Trophoblast cell (in vitro differentiated cells and primary cell): ENCODE measurements at regions not wholly inside any gene's neighbourhood (a gene's known extent, or its start where the extent isn't known, plus 50 kb on each side); places are given as distances from the start of the nearest gene placed in this dataset.

Source experiments
- DNase-seq, 2 donors: peaks; one replicate each; pipeline ENCODE4 v3.0.0-alpha.2; 2016
- H2AFZ ChIP-seq: 2 replicates; pipeline ENCODE4 v1.6.1; 2013; ENCODE audit warnings: low read length, moderate library complexity, mild to moderate bottlenecking; ENCODE audit not compliant: insufficient read depth, poor library complexity
- H2AK5ac ChIP-seq: 2 replicates; pipeline ENCODE4 v1.6.1; 2013; ENCODE audit warnings: mild to moderate bottlenecking, low read length
- H2BK120ac ChIP-seq: 2 replicates; pipeline ENCODE4 v1.6.1; 2013; ENCODE audit warnings: low read length, mild to moderate bottlenecking, moderate library complexity; ENCODE audit not compliant: insufficient read depth, poor library complexity
- H2BK12ac ChIP-seq: 2 replicates; pipeline ENCODE4 v1.6.1; 2013; ENCODE audit warnings: mild to moderate bottlenecking, low read length, moderate library complexity
- H2BK5ac ChIP-seq: 2 replicates; pipeline ENCODE4 v1.6.1; 2013; ENCODE audit warnings: low read length, low read depth, moderate library complexity, mild to moderate bottlenecking; ENCODE audit not compliant: poor library complexity
- H3K14ac ChIP-seq: 2 replicates; pipeline ENCODE4 v1.6.1; 2013; ENCODE audit warnings: mild to moderate bottlenecking, low read length
- H3K18ac ChIP-seq: 2 replicates; pipeline ENCODE4 v1.6.1; 2013; ENCODE audit warnings: mild to moderate bottlenecking, low read length
- H3K23ac ChIP-seq: 2 replicates; pipeline ENCODE4 v1.6.1; 2013; ENCODE audit warnings: low read length
- H3K27ac ChIP-seq: 2 replicates; pipeline ENCODE4 v1.5.1; 2013; ENCODE audit warnings: low read depth, mild to moderate bottlenecking, inconsistent platforms, low read length, moderate library complexity
- H3K27me3 ChIP-seq: 2 replicates; pipeline ENCODE4 v1.6.1; 2013; ENCODE audit warnings: inconsistent platforms, mild to moderate bottlenecking, low read length, moderate library complexity; ENCODE audit not compliant: insufficient read depth
- H3K36me3 ChIP-seq, 2 experiments: 1 replicate in 1 of 2; 2 replicates in 1 of 2; pipeline ENCODE4 v1.6.1; 2013; ENCODE audit warnings: low read length in 2 of 2, mild to moderate bottlenecking in 2 of 2, moderate library complexity in 1 of 2; ENCODE audit not compliant: insufficient read depth in 2 of 2, control insufficient read depth in 1 of 2
- H3K4ac ChIP-seq: 2 replicates; pipeline ENCODE4 v1.6.1; 2013; ENCODE audit warnings: low read depth, mild to moderate bottlenecking, low read length, moderate library complexity
- H3K4me1 ChIP-seq, 2 experiments: 1 replicate in 1 of 2; 2 replicates in 1 of 2; pipeline ENCODE4 v1.6.1; 2013; ENCODE audit warnings: low read length in 2 of 2, mild to moderate bottlenecking in 2 of 2, moderate library complexity in 1 of 2; ENCODE audit not compliant: insufficient read depth in 2 of 2, control insufficient read depth in 1 of 2
- H3K4me2 ChIP-seq: 2 replicates; pipeline ENCODE4 v1.6.1; 2013; ENCODE audit warnings: inconsistent platforms, mild to moderate bottlenecking, low read length, moderate library complexity
- H3K4me3 ChIP-seq: 2 replicates; pipeline ENCODE4 v1.5.1; 2013; ENCODE audit warnings: mild to moderate bottlenecking, low read depth, low read length, inconsistent platforms
- H3K79me1 ChIP-seq: one replicate; pipeline ENCODE4 v1.6.1; 2013; ENCODE audit warnings: low read length
- H3K79me2 ChIP-seq: 2 replicates; pipeline ENCODE4 v1.6.1; 2013; ENCODE audit warnings: low read length, mild to moderate bottlenecking; ENCODE audit not compliant: control insufficient read depth, insufficient read depth, poor library complexity
- H3K9ac ChIP-seq: 2 replicates; pipeline ENCODE4 v1.6.1; 2013; ENCODE audit warnings: mild to moderate bottlenecking, low read length
- H3K9me3 ChIP-seq: 2 replicates; pipeline ENCODE4 v1.6.1; 2013; ENCODE audit warnings: low read depth, mild to moderate bottlenecking, control low read depth, inconsistent platforms, low read length; ENCODE audit not compliant: insufficient read depth
- H4K12ac ChIP-seq: 2 replicates; pipeline ENCODE4 v1.6.1; 2013; ENCODE audit warnings: low read depth, mild to moderate bottlenecking, low read length, moderate library complexity
- H4K8ac ChIP-seq: 2 replicates; pipeline ENCODE4 v1.6.1; 2013; ENCODE audit warnings: low read depth, mild to moderate bottlenecking, low read length, moderate library complexity
- H4K91ac ChIP-seq: one replicate; pipeline ENCODE4 v1.6.1; 2013; ENCODE audit warnings: low read depth, mild to moderate bottlenecking, low read length, moderate library complexity
- WGBS: extraction: QIAGEN DNeasy Blood & Tissue Kit; methylation state at CpG from one replicate; pipeline ENCODE4 v1.1.7; 2013; ENCODE audit warnings: missing lambda C conversion rate; ENCODE audit not compliant: insufficient read length, insufficient coverage; ENCODE audit errors: extremely low coverage; 5-methylcytosine and 5-hydroxymethylcytosine counted together

GRCh38 chr2:60280238-60280637 is 273.2 kb downstream of the BCL11A start:
- Histone ChIP-seq H4K8ac (no peak overlapping the region), H4K12ac (no peak overlapping the region), H2BK5ac (no peak overlapping the region), H3K79me1 (no peaks in the 10 kb centered on the region), H3K4me3 (no peak overlapping the region), H3K9ac (no peak overlapping the region), H3K18ac (no peak overlapping the region), H2BK12ac (no peak overlapping the region), H3K4ac (no peak overlapping the region), H3K14ac (no peak overlapping the region), H4K91ac (no peak overlapping the region), H3K27me3 (no peaks in the 10 kb centered on the region), H3K79me2 (no peaks in the 10 kb centered on the region), H3K4me1 (peaks cover 0 to 2% of the 10 kb centered on the region in 2 experiments), H3K23ac (no peak overlapping the region), H2AK5ac (no peak overlapping the region), H3K36me3 (no peaks in the 10 kb centered on the region), H3K27ac (no peak overlapping the region), H2AFZ (no peak overlapping the region), H3K9me3 (peaks cover 2% of the 10 kb centered on the region), H2BK120ac (no peak overlapping the region), H3K4me2 (no peak overlapping the region)
- WGBS = no CpG with 5 or more reads among the region's 3 CpGs
- peak; percentile 15 to 78 for DNase-seq

- Histone ChIP-seq H3K4me2 (no peak overlapping the region), H3K36me3 (peaks cover 0 to 2% of the 10 kb centered on the region in 2 experiments), H2BK12ac (no peak overlapping the region), H3K27ac (no peak overlapping the region), H3K27me3 (no peaks in the 10 kb centered on the region), H3K23ac (no peak overlapping the region), H3K18ac (no peak overlapping the region), H3K79me1 (no peaks in the 10 kb centered on the region), H2BK5ac (no peak overlapping the region), H4K91ac (no peak overlapping the region), H3K9me3 (peaks cover 3% of the 10 kb centered on the region), H3K9ac (no peak overlapping the region), H4K12ac (no peak overlapping the region), H2AFZ (no peak overlapping the region), H4K8ac (no peak overlapping the region), H3K4ac (no peak overlapping the region), H3K4me3 (no peak overlapping the region), H3K79me2 (no peaks in the 10 kb centered on the region), H2AK5ac (no peak overlapping the region), H3K4me1 (peaks cover 0 to 2% of the 10 kb centered on the region in 2 experiments), H2BK120ac (no peak overlapping the region), H3K14ac (no peak overlapping the region)
- no CpG with 5 or more reads among the region's 4 CpGs for WGBS
- DNase-seq = no peak
Measured at GRCh38 chr2:60278906-60279305, 274.5 kb downstream of the BCL11A start.

- no peak overlapping the region for H2BK120ac ChIP-seq
- H3K4ac ChIP-seq = no peak overlapping the region
- H3K9ac ChIP-seq = no peak overlapping the region
- peaks cover 0 to 2% of the 10 kb centered on the region in 2 experiments for H3K4me1 ChIP-seq
- no peak overlapping the region for H3K4me3 ChIP-seq
- no peak overlapping the region for H2BK5ac ChIP-seq
- no peak for DNase-seq
- peaks cover 3% of the 10 kb centered on the region for H3K9me3 ChIP-seq
- no peak overlapping the region for H3K14ac ChIP-seq
- no peak overlapping the region for H3K18ac ChIP-seq
- no peak overlapping the region for H3K4me2 ChIP-seq
- no peak overlapping the region for H4K91ac ChIP-seq
- no peak overlapping the region for H3K27ac ChIP-seq
- no peak overlapping the region for H2AFZ ChIP-seq
- no peaks in the 10 kb centered on the region for H3K79me1 ChIP-seq
- no peak overlapping the region for H4K12ac ChIP-seq
- no peak overlapping the region for H3K23ac ChIP-seq
- H3K36me3 ChIP-seq = peaks cover 0 to 2% of the 10 kb centered on the region in 2 experiments
- no peaks in the 10 kb centered on the region for H3K79me2 ChIP-seq
- no peak overlapping the region for H2AK5ac ChIP-seq
- H2BK12ac ChIP-seq = no peak overlapping the region
- H3K27me3 ChIP-seq = no peaks in the 10 kb centered on the region
- H4K8ac ChIP-seq = no peak overlapping the region
- no CpG with 5 or more reads among the region's 3 CpGs for WGBS
Measured at GRCh38 chr2:60275958-60276357, 277.5 kb downstream of the BCL11A start.

- peaks cover 3% of the 10 kb centered on the region for H3K9me3 ChIP-seq
- H2BK120ac ChIP-seq = no peak overlapping the region
- H3K79me2 ChIP-seq = no peaks in the 10 kb centered on the region
- no peak overlapping the region for H2BK12ac ChIP-seq
- H3K18ac ChIP-seq = no peak overlapping the region
- H3K14ac ChIP-seq = no peak overlapping the region
- no peak overlapping the region for H3K27ac ChIP-seq
- no CpG with 5 or more reads among the region's 3 CpGs for WGBS
- H3K4ac ChIP-seq = no peak overlapping the region
- no peaks in the 10 kb centered on the region for H3K79me1 ChIP-seq
- peaks cover 0 to 2% of the 10 kb centered on the region in 2 experiments for H3K4me1 ChIP-seq
- no peak overlapping the region for H2AK5ac ChIP-seq
- H3K27me3 ChIP-seq = no peaks in the 10 kb centered on the region
- H3K36me3 ChIP-seq = peaks cover 0 to 2% of the 10 kb centered on the region in 2 experiments
- no peak overlapping the region for H3K4me3 ChIP-seq
- no peak overlapping the region for H4K12ac ChIP-seq
- H4K91ac ChIP-seq = no peak overlapping the region
- no peak for DNase-seq
- H2AFZ ChIP-seq = no peak overlapping the region
- no peak overlapping the region for H4K8ac ChIP-seq
- H3K9ac ChIP-seq = no peak overlapping the region
- H3K23ac ChIP-seq = no peak overlapping the region
- no peak overlapping the region for H3K4me2 ChIP-seq
- no peak overlapping the region for H2BK5ac ChIP-seq
Measured at GRCh38 chr2:60273836-60274235, 279.6 kb downstream of the BCL11A start.
